ES-I3 (cell line): ENCODE measurements at regions not wholly inside any gene's neighbourhood (a gene's known extent, or its start where the extent isn't known, plus 50 kb on each side); places are given as distances from the start of the nearest gene placed in this dataset.

Experiments
- H3K36me3 ChIP-seq: 2 replicates; pipeline ENCODE4 v1.6.1; 2013; ENCODE audit warnings: mild to moderate bottlenecking, low read length, control low read depth, moderate library complexity; ENCODE audit not compliant: insufficient read depth
- H3K4me1 ChIP-seq: 2 replicates; pipeline ENCODE4 v1.6.1; 2013; ENCODE audit warnings: mild to moderate bottlenecking, control low read depth, low read length; ENCODE audit not compliant: insufficient read depth
- H3K9ac ChIP-seq: 2 replicates; pipeline ENCODE4 v1.6.1; 2013; ENCODE audit warnings: low read depth, mild to moderate bottlenecking, low read length, moderate library complexity
- H3K9me3 ChIP-seq: 2 replicates; pipeline ENCODE4 v1.6.1; 2013; ENCODE audit warnings: mild to moderate bottlenecking, low read length, moderate library complexity; ENCODE audit not compliant: control insufficient read depth, insufficient read depth

DNA sequence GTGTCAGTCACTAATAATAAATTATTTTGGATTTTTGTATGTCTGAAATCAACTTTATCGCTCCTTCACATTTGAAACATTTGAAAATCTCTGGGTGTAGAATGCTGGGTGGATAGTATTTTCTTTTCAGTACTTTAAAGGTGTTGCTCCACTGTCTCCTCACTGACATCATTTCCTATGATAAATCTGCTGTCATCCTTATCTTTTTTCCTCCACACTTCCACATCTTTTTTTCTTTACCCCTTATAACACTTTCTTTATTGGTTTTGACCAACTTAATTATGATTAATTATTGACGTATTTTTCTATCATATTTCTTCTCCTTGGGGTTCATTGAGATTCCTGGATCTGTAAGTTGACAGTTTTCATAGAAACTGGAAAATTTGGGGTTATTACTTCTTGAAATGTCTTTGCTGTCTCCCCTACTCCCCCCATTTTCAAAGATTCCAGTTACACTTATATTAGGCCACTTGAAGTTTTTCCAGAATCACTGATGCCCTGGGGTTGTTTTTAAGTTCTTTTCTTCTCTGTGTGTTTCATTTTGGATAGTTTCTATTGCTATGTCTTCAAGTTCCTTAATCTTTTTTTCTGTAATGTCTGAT is 177.5 kb upstream of the DIO3 start:
- no peaks in the 10 kb centered on the region for H3K36me3 ChIP-seq
- no peaks in the 10 kb centered on the region for H3K4me1 ChIP-seq
- no peaks in the 10 kb centered on the region for H3K9me3 ChIP-seq
- H3K9ac ChIP-seq = no peak overlapping the region

DNA sequence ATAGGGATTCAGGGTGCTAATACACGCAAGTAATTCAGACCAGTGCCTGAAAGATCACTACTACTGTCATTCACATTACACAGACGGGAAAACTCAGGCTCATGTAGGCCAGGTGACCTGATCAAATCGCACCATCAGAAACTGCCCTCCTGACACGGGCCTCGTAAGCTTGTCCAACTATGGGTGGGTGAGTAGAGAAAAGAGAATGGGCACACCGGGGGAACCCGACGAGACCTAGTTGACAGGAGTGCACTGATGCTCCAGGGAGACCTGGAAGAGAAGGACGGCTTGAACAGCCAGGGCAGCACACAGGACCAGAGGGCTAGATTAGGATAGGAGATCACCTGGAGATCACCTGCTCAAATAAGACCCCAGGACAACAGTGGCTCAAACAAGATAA is 166.9 kb upstream of the DIO3 start:
- Histone ChIP-seq H3K4me1 (no peaks in the 10 kb centered on the region), H3K9ac (no peak overlapping the region), H3K9me3 (no peaks in the 10 kb centered on the region), H3K36me3 (no peaks in the 10 kb centered on the region)

DNA sequence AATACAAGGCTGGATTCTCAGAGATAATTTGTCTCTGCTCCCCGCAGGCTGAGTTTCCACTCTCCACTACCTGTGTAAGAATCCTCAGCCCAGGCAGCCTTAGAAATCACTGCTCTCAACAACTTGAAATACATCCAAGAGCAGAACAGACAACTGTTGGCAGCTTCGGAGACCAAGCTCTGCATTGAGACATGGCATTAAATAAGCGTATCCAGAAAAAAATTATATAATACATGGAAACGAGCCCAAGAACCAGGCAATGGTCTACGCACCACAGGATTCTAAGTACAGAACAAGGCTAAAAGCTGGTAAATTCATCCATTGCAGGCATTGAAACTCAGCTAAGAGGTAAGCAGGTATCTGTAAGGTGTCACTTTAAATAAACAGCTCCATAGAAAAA is 165.5 kb upstream of the DIO3 start:
- H3K4me1 ChIP-seq = peaks cover 6% of the 10 kb centered on the region; the same call in 1 of the 2 replicates
- H3K36me3 ChIP-seq = no peaks in the 10 kb centered on the region
- no peaks in the 10 kb centered on the region for H3K9me3 ChIP-seq
- H3K9ac ChIP-seq = no peak overlapping the region

DNA sequence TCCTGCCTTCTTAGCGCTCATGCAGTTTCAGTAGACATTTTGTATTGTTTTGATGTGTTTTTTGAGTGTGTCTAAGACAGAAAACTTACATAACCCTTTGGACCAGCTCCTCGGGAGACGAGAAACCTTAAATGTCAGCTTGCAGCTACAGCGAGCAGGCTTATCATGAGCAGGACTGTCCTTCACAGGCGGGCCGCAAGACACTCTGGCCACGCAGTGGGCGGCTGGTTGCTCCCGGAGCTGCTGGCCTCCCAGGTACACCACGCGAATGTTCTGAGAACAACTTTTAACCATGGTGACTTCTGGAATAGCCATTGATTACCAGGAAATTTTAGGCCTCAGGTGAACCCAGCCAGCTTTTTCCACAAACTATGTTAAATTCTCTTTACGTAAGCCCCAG is 164.1 kb upstream of the DIO3 start:
- Histone ChIP-seq H3K9me3 (no peaks in the 10 kb centered on the region), H3K36me3 (no peaks in the 10 kb centered on the region), H3K4me1 (peaks cover 6% of the 10 kb centered on the region; the same call in 1 of the 2 replicates), H3K9ac (no peak overlapping the region)

DNA sequence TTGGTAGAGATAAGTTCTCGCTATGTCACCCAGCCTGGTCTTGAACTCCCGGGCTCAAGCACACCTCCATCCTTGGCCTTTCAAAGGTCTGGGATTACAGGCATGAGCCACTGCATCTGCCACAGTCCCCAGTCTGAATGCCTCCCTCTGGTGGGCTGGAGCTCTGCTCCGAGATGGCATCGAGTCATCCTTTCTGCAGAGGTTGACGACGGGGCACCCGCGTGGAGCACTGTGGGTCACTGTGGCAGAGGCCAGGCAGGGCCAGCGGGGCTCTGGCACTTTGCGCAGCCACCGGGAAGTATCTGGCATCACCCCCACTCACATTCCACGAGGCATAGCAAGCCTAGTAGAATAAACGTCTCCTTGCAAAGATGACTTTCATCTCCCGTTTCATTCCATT is 163.3 kb upstream of the DIO3 start:
- no peaks in the 10 kb centered on the region for H3K9me3 ChIP-seq
- no peak overlapping the region for H3K9ac ChIP-seq
- H3K4me1 ChIP-seq = peaks cover 6% of the 10 kb centered on the region; the same call in 1 of the 2 replicates
- no peaks in the 10 kb centered on the region for H3K36me3 ChIP-seq

DNA sequence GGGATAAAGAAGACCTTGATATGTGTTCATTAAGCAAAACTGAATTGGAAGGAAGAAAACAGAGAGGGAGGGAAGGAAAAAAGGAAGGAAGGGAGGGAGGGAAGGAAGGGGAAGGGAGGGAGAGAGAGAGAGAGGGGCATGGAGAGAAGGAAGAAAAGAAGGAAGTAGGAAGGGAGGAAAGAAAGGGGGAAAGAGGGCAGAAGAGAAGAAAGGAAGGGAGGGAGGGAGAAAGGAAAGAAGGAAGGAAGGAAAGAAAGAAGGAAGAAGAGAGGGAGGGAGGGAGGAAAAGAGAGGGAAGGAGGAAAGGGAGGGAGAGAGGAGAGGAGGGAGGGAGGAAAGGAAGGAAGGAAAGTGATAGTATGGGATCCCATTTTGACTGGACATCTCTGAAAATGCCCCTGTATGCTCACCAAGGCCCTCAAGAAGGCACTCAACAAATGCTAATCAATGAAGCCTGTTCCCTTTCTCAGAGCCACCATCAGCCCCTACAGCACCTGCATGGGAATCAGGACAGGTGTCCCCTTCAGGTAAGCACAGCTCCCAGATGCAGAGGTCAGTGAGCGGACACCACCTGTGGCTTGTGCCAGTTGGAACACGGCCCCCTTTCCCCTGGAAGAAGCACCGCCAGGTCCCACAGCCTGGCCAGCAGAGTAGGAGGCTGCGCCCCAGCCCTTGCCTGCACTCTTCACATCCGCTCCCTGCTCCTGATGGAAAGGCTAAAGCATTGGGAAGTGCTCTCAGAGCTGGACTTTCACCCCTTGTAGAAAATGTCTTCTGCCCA is 161.4 kb upstream of the DIO3 start:
- Histone ChIP-seq H3K9me3 (no peaks in the 10 kb centered on the region), H3K9ac (no peak overlapping the region), H3K36me3 (no peaks in the 10 kb centered on the region), H3K4me1 (peaks cover 6% of the 10 kb centered on the region; the same call in 1 of the 2 replicates)

DNA sequence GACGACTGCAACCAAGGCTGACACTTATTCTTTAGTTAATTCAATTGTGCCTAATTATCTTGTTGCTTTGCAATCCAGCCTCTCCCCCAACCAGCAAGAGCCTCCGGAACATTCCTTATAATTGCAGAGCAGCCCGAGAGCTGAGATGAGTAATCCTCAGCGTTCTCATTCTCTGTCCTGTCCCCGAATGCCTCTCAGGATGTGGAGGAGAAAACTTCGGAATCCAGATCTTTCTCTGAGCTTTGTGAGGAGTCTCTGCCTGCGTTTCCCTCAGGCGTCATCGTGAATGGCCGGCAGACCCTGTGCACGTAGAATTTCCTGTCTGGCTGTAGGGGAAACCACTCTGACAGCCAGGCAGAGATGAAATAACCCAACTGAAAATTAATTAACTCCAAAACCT is 160.5 kb upstream of the DIO3 start:
- no peaks in the 10 kb centered on the region for H3K36me3 ChIP-seq
- no peak overlapping the region for H3K9ac ChIP-seq
- H3K9me3 ChIP-seq = no peaks in the 10 kb centered on the region
- H3K4me1 ChIP-seq = peaks cover 6% of the 10 kb centered on the region; the same call in 1 of the 2 replicates

DNA sequence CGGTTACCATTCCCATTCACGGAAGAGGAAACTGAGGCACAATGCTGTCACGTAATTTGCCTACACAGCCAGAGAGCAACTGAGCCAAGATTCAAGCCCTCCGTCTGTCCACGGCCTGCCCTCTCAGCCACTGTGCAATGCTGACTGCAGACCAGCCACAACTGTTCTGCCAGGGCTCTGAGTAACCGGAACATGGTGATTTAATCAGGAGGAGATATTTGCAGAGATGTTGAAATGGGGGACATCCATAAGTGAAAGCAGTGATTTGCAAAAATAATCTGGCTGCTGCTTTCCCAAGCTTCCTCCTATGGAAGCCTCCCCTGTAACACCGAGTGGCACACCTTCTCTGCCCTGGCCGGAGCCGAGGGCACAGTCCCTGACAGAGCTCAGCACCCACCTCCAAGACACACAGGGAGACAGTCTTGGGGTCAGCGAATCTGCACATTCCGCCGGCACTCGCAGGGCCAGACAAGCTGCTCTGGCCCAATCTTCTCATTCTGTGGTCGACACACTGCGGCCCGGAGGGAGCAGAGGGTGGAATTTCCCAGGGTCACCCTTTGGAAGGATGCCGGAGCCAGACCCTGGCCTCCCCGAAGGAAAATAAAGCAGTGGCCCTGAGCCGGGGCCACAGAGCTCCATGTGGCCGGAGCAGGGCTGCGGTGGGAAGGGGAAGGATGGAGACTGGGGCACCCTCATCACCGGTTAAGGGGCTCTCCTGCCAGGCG is 158.2 kb upstream of the DIO3 start:
- H3K9ac ChIP-seq = no peak overlapping the region
- peaks cover 6% of the 10 kb centered on the region; the same call in 1 of the 2 replicates for H3K4me1 ChIP-seq
- H3K9me3 ChIP-seq = no peaks in the 10 kb centered on the region
- H3K36me3 ChIP-seq = no peaks in the 10 kb centered on the region

DNA sequence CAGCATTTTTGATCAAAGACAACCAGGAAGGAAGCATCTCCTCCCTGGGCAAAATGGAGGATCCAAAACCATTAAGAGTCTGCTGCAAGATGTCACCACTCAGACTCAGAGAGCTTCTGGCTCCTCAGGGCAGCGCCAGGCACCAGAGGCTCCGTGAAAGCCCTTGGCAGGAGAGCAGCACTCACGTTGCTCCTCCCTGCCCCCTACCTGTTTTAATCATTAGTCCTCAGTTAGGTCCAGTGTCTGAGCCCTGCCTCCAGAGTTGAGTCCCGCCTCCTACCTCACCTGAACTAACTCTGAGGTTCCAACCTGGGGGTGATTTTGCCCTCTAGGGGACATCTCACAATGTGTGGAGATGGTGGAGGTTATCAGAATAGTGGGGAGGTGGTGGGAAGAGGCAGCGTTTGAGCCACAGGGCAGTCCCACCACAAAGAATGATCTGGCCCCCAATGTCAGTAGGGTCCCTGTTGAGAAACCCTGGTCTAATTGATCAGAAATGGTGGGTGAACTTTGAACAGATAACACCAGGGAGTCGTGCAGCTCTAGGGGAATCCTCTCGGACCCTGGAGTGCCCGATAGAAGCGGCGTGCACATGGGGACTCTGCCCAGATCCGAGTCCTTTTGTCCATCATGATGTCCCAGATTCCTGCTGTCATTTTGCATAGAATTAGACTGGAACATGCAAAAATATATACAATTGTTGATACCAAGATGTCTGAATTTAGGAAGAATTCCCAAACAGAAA is 156.7 kb upstream of the DIO3 start:
- H3K4me1 ChIP-seq = peaks cover 6% of the 10 kb centered on the region; the same call in 1 of the 2 replicates
- no peak overlapping the region for H3K9ac ChIP-seq
- H3K9me3 ChIP-seq = no peaks in the 10 kb centered on the region
- H3K36me3 ChIP-seq = no peaks in the 10 kb centered on the region

DNA sequence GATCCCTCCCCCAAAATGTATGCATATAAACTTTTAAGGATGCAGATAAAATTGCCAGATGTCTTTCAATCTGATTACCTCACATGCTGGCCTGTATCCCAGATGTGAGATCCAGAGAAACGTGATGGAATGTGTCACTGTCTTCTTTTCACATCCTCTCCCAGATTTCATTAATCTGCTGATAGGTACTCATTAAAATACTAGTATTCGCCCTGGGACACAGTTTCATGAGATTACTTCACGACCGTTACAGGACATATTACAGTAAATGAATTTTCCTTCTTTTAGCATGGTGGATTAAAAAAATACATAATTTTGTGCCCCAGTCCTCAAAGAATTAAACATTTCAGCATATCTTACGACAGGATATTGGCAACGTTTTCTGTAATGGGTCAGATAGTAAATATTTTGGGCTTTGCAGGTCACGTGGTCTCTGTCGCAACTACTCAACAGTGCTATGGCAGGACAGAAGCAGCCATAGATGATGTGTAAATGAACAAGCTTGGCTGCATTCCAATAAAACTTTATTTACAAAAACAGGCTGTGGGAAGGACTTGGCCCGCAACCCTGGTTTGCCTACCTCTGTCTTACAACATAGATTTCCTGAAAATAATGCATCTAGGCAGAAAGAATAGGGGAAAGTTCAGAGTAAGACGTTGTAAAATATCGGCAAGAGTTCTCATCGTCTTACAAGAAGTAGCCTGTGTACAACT is 156.0 kb upstream of the DIO3 start:
- no peaks in the 10 kb centered on the region for H3K9me3 ChIP-seq
- peaks cover 5% of the 10 kb centered on the region; the same call in 1 of the 2 replicates for H3K4me1 ChIP-seq
- no peak overlapping the region for H3K9ac ChIP-seq
- H3K36me3 ChIP-seq = no peaks in the 10 kb centered on the region

DNA sequence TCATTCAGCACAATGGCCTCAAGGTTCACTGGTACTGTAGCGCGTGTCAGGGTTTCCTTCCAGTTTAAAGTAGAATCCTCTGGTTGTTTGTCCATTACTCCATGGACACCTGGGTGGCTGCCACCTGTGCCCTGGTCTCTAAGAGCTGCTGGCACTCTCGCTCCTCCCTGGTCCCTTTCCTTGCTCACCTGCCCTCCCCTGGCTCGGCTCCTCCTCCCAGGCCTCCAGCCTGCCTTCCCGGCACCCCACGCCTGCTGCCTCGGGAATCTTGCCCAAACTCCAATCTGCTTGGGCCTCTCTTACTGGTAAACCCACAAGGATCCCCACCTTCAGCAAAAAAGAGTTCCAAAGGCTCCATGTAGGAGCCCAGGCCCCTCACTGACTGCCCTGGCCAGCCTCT is 154.4 kb upstream of the DIO3 start:
- Histone ChIP-seq H3K36me3 (no peaks in the 10 kb centered on the region), H3K9me3 (no peaks in the 10 kb centered on the region), H3K9ac (no peak overlapping the region), H3K4me1 (no peaks in the 10 kb centered on the region)

DNA sequence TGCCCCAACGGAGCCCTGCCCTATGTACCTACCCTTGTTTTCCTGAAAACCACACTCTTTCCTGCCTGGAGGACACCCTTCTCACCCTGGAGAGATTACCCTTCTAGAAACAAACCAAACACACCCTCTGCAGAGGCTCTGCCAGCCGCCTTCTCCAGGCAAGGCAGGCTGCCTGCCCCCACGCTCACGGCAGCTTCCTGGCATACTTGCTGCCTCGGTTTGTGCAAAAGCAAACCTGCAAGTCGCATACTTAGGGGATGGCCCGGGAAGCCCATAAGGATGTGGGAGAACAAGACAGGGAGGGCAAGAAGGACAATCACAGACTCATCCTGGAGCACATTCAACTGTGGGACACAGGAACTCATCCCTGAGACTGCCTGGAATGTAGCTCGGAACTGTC is 154.0 kb upstream of the DIO3 start:
- no peaks in the 10 kb centered on the region for H3K9me3 ChIP-seq

DNA sequence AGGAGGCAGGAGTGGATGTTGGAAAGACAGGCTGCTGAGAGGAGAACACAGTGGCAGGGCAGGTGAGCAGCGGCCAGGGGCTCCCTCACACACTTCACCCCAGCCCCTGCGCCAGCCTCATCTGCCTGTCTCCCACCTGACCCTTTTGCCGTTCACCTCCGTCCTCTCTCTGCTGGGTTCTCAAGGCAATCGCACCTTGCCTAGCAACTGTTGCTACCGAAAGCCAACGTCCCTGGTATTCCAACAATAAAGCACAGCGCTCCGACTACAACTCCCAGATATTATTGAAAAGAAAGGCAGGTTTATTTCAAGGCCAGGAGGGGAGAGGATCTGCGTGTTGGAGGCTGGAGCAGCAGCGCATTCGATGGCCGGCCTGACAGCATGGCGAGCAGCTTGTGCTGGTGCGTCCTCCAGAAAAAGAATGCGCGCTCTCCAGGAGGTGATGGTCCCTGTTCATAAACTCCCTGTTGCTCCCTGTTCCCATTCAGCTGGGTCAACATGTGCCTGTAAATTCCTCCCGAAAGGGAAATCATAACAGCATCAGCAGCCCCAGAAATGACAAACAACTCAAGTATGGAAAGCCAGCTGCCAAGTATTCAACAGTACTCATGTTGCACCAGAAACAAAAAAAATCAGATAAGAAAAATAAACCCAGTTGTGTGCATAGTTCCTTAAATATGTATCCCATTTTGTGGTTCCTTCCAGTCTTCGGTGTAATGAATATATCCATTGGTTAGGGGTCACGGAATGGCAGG is 153.0 kb upstream of the DIO3 start:
- Histone ChIP-seq H3K9ac (no peak overlapping the region), H3K4me1 (no peaks in the 10 kb centered on the region), H3K36me3 (no peaks in the 10 kb centered on the region), H3K9me3 (no peaks in the 10 kb centered on the region)

More for the DNA sequence above, 154.0 kb upstream of the DIO3 start:
- no peak overlapping the region for H3K9ac ChIP-seq
- no peaks in the 10 kb centered on the region for H3K4me1 ChIP-seq
- no peaks in the 10 kb centered on the region for H3K36me3 ChIP-seq
